PFSK-1 (cell line): ENCODE measurements at regions not wholly inside any gene's neighbourhood (a gene's known extent, or its start where the extent isn't known, plus 50 kb on each side); places are given as distances from the start of the nearest gene placed in this dataset.

Experiments
- FOXP2 ChIP-seq: optimal IDR thresholded peaks from 2 replicates; pipeline ENCODE3; 2011; ENCODE audit warnings: borderline replicate concordance, control low read depth, inconsistent platforms; ENCODE audit not compliant: insufficient read depth; ENCODE audit errors: extremely low read length, extremely low read depth
- POLR2AphosphoS5 ChIP-seq: IDR thresholded peaks from 2 replicates; pipeline ENCODE4 v1.6.1; 2012; ENCODE audit warnings: low read depth, mild to moderate bottlenecking, control low read depth, low read length, moderate library complexity
- SIN3A ChIP-seq: IDR thresholded peaks from 2 replicates; pipeline ENCODE4 v1.6.1; 2012; ENCODE audit warnings: mild to moderate bottlenecking, low read length, moderate library complexity, borderline replicate concordance; ENCODE audit not compliant: insufficient read depth
- TAF1 ChIP-seq: IDR thresholded peaks from 2 replicates; pipeline ENCODE4 v1.6.1; 2012; ENCODE audit warnings: low read length, control low read depth, borderline replicate concordance; ENCODE audit not compliant: insufficient read depth

DNA sequence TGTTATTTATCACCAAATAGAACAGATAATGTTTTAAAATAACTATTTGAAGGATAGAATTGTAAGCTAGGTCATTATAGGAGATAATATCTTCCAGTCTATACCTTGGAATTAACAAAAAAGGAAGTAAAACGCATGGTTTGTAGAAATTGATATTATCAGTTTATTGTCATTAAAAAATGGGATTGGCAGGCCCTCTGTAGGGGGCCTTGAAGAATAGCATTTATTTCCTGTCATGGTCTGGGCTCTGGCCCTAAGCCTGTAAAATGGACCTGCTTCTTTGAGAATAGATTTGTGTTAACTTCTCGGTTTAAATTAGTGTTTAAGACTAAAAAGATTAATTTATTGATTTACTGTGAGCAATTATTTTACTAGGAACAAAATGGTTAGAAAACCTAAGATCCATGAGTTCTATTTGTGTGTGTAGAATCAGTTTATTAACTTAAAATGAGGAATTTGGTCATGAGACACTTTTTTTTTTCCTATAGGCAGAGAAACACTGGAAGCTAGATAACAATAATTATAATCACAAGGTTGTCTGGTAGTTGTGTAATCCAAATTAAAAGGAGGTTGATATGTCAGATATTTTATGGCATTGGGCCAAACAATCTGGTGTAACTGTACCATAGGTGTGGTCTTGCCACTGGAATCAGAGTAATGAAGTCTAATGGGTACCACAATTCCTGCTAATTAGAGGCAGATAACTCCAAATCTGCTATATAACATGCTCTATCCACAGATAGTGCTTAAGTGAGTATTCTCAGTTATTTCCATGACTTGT, 197.4 kb upstream of the FOXP2 start:
- TF ChIP-seq FOXP2 (no peak), POLR2AphosphoS5 (no peak), TAF1 (no peak), SIN3A (no peak)
